ENCODE measurements at regions not wholly inside any gene's neighbourhood (a gene's known extent, or its start where the extent isn't known, plus 50 kb on each side); places are given as distances from the start of the nearest gene placed in this dataset.

- no peak for TF ChIP-seq CTCF (IDR thresholded peaks at IDR 0.05)
- intact Hi-C loops (cut with micrococcal nuclease) = loop anchor here in 1 of 2 donors (10.0 kb wide), 1 partner anchor 173 kb away; no protein-coding TSS in a partner anchor
- Mint-ChIP-seq H3K4me3 (no peak overlapping the region), H3K4me1 (peaks cover 5% of the 10 kb centered on the region), H3K36me3 (no peaks in the 10 kb centered on the region), H3K9me3 (peaks cover 0 to 2% (median 0%) of the 10 kb centered on the region in 7 donors), H3K27ac (no peak overlapping the region), H3K27me3 (ENCODE audit: low read depth in 3 of 3) (peaks cover 15 to 27% (median 20%) of the 10 kb centered on the region in 3 donors)
- Histone ChIP-seq H3K9ac (ENCODE audit: insufficient read depth, low read length, poor library complexity, severe bottlenecking) (no peak overlapping the region), H3K9me3 (replicated peaks in 1 of 2; ENCODE audit: control insufficient read depth in 1 of 2, insufficient read depth in 1 of 2, low read length in 2 of 2) (no peaks in the 10 kb centered on the region), H3K27me3 (ENCODE audit: control insufficient read depth in 2 of 2, insufficient read depth in 2 of 2, low read length in 2 of 2) (no peaks in the 10 kb centered on the region), H2AFZ (ENCODE audit: insufficient read depth, low read depth, low read length, poor library complexity, severe bottlenecking) (no peak overlapping the region), H3K4me1 (ENCODE audit: control insufficient read depth in 1 of 2, insufficient read depth in 2 of 2, low read length in 2 of 2) (no peaks in the 10 kb centered on the region), H3K36me3 (replicated peaks in 1 of 2; ENCODE audit: control insufficient read depth in 1 of 2, insufficient read depth in 2 of 2, low read length in 2 of 2) (no peaks in the 10 kb centered on the region), H3K4me3 (replicated peaks in 1 of 3; ENCODE audit: low read depth in 2 of 3, low read length in 3 of 3) (no peak overlapping the region), H3K4me2 (replicated peaks; ENCODE audit: extremely low read depth, low read length, poor library complexity, severe bottlenecking) (no peak overlapping the region), H4K20me1 (ENCODE audit: insufficient read depth, low read length) (no peaks in the 10 kb centered on the region), H3K27ac (ENCODE audit: low read depth in 1 of 2, low read length in 2 of 2) (no peak overlapping the region), H3K79me2 (ENCODE audit: insufficient read depth, low read length) (no peaks in the 10 kb centered on the region)
- 98% methylated on average over 4 of the region's 4 CpGs for WGBS (ENCODE audit: insufficient coverage)
- no peak for DNase-seq
Measured at GRCh38 chr2:239821694-239822075, 203.5 kb downstream of the NDUFA10 start.

- no peak for TF ChIP-seq CTCF (IDR thresholded peaks at IDR 0.05)
- Histone ChIP-seq H3K9me3 (replicated peaks in 1 of 2; ENCODE audit: control insufficient read depth in 1 of 2, insufficient read depth in 1 of 2, low read length in 2 of 2) (no peaks in the 10 kb centered on the region), H3K79me2 (ENCODE audit: insufficient read depth, low read length) (no peaks in the 10 kb centered on the region), H3K36me3 (replicated peaks in 1 of 2; ENCODE audit: control insufficient read depth in 1 of 2, insufficient read depth in 2 of 2, low read length in 2 of 2) (no peaks in the 10 kb centered on the region), H3K4me3 (replicated peaks in 1 of 3; ENCODE audit: low read depth in 2 of 3, low read length in 3 of 3) (no peak overlapping the region), H3K27me3 (ENCODE audit: control insufficient read depth in 2 of 2, insufficient read depth in 2 of 2, low read length in 2 of 2) (no peaks in the 10 kb centered on the region), H3K4me1 (ENCODE audit: control insufficient read depth in 1 of 2, insufficient read depth in 2 of 2, low read length in 2 of 2) (no peaks in the 10 kb centered on the region), H2AFZ (ENCODE audit: insufficient read depth, low read depth, low read length, poor library complexity, severe bottlenecking) (no peak overlapping the region), H3K27ac (ENCODE audit: low read depth in 1 of 2, low read length in 2 of 2) (no peak overlapping the region), H4K20me1 (ENCODE audit: insufficient read depth, low read length) (no peaks in the 10 kb centered on the region), H3K9ac (ENCODE audit: insufficient read depth, low read length, poor library complexity, severe bottlenecking) (no peak overlapping the region), H3K4me2 (replicated peaks; ENCODE audit: extremely low read depth, low read length, poor library complexity, severe bottlenecking) (no peak overlapping the region)
- peaks cover 5% of the 10 kb centered on the region for H3K4me1 Mint-ChIP-seq
- H3K36me3 Mint-ChIP-seq = no peaks in the 10 kb centered on the region
- peaks cover 0 to 2% (median 0%) of the 10 kb centered on the region in 7 donors for H3K9me3 Mint-ChIP-seq
- 81% methylated on average over 14 of the region's 16 CpGs for WGBS (ENCODE audit: insufficient coverage)
- intact Hi-C loops (cut with micrococcal nuclease) = loop anchor here in 1 of 2 donors (10.0 kb wide), 1 partner anchor 174 kb away; no protein-coding TSS in a partner anchor
- no peak overlapping the region for H3K27ac Mint-ChIP-seq
- peaks cover 15 to 26% (median 20%) of the 10 kb centered on the region in 3 donors for H3K27me3 Mint-ChIP-seq (ENCODE audit: low read depth in 3 of 3)
- no peak overlapping the region for H3K4me3 Mint-ChIP-seq
- DNase-seq = no peak
Measured at GRCh38 chr2:239820836-239821693, 204.1 kb downstream of the NDUFA10 start.
